Tibial nerve (tissue), 4 donors: ENCODE measurements at regions not wholly inside any gene's neighbourhood (a gene's known extent, or its start where the extent isn't known, plus 50 kb on each side); places are given as distances from the start of the nearest gene placed in this dataset.
"Not testable (repeated sequence)": the region's sequence is repeated elsewhere in the genome, so short reads cannot be mapped to it uniquely, and the experiment has no call there.

ENCODE experiments used
- DNase-seq, 2 donors: peaks; one replicate each; pipeline ENCODE4 v3.0.0-alpha.2; 2019; ENCODE audit warnings: low spot score in 2 of 2
- H3K27ac ChIP-seq, 4 donors: fragments of 200-600 bp; sonication (generic) in 3 of 4; one replicate each; pipeline ENCODE4 v1.5.1; 2017 to 2019; ENCODE audit warnings: mild to moderate bottlenecking in 1 of 4
- H3K27me3 ChIP-seq, 2 donors: fragments of 200-600 bp; sonication (generic) in 1 of 2; one replicate each; pipeline versions ENCODE4 v1.5.1 to v1.6.0; 2017 to 2019
- H3K36me3 ChIP-seq, 3 donors: fragments of 200-600 bp; sonication (generic); one replicate each; pipeline ENCODE4 v1.5.1; 2018 to 2019
- H3K4me1 ChIP-seq, 4 donors: fragments of 200-600 bp; sonication (generic) in 3 of 4; one replicate each; pipeline ENCODE4 v1.5.1; 2017 to 2019
- H3K4me3 ChIP-seq, 4 donors: fragments of 200-600 bp; sonication (generic) in 3 of 4; one replicate each; pipeline ENCODE4 v1.5.1; 2017 to 2019; ENCODE audit warnings: mild to moderate bottlenecking in 1 of 4, moderate library complexity in 1 of 4
- H3K9me3 ChIP-seq, 4 donors: fragments of 200-600 bp; sonication (generic) in 3 of 4; one replicate each; pipeline ENCODE4 v1.5.1; 2017 to 2019
- EP300 ChIP-seq, 2 donors: sonication (generic); formaldehyde crosslinking; IDR thresholded peaks; one replicate each; pipeline ENCODE4 v1.6.1; 2017; ENCODE audit warnings: antibody characterized with exemption in 2 of 2, mild to moderate bottlenecking in 1 of 2
- POLR2A ChIP-seq, 2 donors: fragments of 450-650 bp; IDR thresholded peaks; one replicate each; pipeline ENCODE4 v1.6.1; 2017; ENCODE audit warnings: antibody characterized with exemption in 2 of 2, mild to moderate bottlenecking in 2 of 2, moderate library complexity in 2 of 2
- WGBS, 2 donors: methylation state at CpG; one replicate each; pipeline ENCODE4 v1.1.5; 2018; 5-methylcytosine and 5-hydroxymethylcytosine counted together
- TF ChIP-seq, protein P1 (sequence below), 5 experiments: fragments of 200-600 bp in 3 of 5; fragments of 450-650 bp in 2 of 5; sonication (generic) in 3 of 5; IDR thresholded peaks; one replicate each; pipeline ENCODE4 v1.5.1; 2016 to 2019; ENCODE audit warnings: antibody characterized with exemption in 5 of 5, mild to moderate bottlenecking in 3 of 5, moderate library complexity in 2 of 5

DNA sequence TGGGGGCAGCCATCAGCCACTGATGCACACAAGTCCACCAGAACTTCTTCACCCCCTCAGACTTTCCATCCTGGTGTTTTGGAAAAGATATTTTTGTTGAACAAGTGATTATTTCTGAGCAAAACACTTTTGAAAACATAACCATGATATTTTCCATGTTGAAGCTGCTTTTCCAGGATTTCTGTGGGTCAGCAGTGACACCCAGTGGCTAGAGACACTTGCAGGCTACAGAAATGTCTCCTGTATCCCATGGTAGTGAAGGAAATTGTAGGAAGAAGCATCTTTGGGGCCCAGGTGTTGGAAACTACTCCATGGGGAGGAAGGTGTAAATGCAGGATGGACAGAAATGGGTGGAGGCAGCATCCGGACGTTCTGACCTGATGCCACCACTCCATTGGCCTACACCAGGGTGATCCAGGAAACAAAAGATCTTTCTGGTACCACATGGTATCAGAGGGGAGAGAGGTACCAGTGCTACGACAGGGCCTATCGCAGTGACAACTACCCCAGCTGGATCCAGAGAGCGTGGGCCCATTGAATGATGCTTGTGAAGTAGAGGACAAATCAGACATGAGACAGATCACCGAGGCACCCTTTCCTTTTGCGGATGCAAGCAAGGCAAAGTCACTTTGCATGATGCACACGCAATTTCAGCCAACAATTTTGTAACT, 111.7 kb upstream of the COBL start:
- no peak overlapping the region for H3K27ac ChIP-seq
- no peaks in the 10 kb centered on the region for H3K9me3 ChIP-seq
- H3K4me1 ChIP-seq: peaks cover 0 to 5% (median 0%) of the 10 kb centered on the region in 4 donors
- no peak overlapping the region for H3K4me3 ChIP-seq
- TF ChIP-seq, protein P1, sequence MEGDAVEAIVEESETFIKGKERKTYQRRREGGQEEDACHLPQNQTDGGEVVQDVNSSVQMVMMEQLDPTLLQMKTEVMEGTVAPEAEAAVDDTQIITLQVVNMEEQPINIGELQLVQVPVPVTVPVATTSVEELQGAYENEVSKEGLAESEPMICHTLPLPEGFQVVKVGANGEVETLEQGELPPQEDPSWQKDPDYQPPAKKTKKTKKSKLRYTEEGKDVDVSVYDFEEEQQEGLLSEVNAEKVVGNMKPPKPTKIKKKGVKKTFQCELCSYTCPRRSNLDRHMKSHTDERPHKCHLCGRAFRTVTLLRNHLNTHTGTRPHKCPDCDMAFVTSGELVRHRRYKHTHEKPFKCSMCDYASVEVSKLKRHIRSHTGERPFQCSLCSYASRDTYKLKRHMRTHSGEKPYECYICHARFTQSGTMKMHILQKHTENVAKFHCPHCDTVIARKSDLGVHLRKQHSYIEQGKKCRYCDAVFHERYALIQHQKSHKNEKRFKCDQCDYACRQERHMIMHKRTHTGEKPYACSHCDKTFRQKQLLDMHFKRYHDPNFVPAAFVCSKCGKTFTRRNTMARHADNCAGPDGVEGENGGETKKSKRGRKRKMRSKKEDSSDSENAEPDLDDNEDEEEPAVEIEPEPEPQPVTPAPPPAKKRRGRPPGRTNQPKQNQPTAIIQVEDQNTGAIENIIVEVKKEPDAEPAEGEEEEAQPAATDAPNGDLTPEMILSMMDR (IDR thresholded peaks at IDR 0.05): no peak
- TF ChIP-seq EP300 (IDR thresholded peaks at IDR 0.05): no peak
- no peak for TF ChIP-seq POLR2A (IDR thresholded peaks at IDR 0.05)
- no peaks in the 10 kb centered on the region for H3K36me3 ChIP-seq
- 77 to 81% methylated on average over 8 of the region's 8 CpGs for WGBS, 2 donors
- no peak for DNase-seq
- no peaks in the 10 kb centered on the region for H3K27me3 ChIP-seq

DNA sequence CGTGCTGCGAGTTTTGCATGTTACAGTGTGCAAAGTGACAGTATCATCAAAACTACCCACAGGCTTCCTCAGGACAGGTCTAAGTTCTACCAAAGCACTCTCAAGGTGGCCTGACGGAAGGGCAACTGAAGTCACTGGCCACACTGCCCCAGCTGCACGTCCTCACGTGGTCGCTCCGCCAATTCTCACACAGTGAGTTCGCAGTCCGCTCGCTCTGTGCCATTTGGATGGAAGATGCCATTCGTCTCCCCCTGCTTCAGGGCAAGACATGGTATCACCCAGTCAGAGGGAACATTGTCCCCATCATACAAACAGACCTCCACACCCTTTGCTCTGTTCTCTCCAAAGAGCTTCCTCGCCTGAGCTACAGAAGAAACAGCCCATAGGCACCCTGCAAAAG, 109.6 kb upstream of the COBL start:
- H3K27ac ChIP-seq: no peak overlapping the region
- H3K36me3 ChIP-seq: no peaks in the 10 kb centered on the region
- no peak for DNase-seq

DNA sequence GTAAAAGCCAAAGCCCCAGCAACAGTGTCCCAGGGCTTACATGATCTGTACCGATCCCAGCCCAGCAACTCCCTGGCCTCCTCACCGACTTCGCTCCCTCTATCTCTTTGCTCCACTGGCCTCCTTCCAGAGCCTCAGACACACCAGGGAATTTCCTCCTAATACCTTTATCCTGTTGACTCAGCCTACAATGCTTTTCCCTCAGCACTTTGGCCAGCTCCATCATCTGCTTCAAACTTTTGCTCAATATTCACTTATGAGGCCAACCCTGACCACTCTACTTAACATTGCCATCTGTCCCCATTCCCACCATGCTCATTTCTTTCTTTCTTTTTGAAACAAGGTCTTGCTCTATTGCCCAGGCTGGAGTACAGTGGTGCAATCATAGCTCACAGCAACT, 93.3 kb upstream of the COBL start:
- not testable (repeated sequence) for H3K27me3 ChIP-seq

More for the DNA sequence above, 109.6 kb upstream of the COBL start:
- peaks cover 0 to 5% (median 0%) of the 10 kb centered on the region in 4 donors for H3K4me1 ChIP-seq
- H3K4me3 ChIP-seq: no peak overlapping the region
- H3K9me3 ChIP-seq: no peaks in the 10 kb centered on the region
- WGBS, 2 donors: 85 to 87% methylated on average over 12 of the region's 12 CpGs
- TF ChIP-seq, protein P1 (IDR thresholded peaks at IDR 0.05): no peak
- TF ChIP-seq POLR2A (IDR thresholded peaks at IDR 0.05) (no peak), EP300 (IDR thresholded peaks at IDR 0.05) (no peak)
- H3K27me3 ChIP-seq: no peaks in the 10 kb centered on the region

DNA sequence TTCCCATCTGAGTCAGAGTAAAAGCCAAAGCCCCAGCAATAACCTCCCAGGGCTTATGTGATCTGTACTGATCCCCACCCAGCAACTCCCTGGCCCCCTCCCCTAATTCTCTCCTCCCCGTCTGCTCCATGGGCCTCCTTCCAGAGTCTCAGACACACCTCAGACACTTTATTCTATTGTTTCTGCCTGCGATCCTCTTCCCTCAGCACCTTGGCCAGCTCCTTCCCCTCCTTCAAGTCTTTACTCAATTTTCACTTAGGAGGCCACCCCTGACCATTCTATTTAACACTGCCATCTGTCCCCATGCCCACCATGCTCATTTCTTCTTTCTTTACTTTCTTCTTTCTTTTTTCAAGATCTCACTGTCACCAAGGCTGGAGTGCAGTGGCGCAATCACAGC, 81.0 kb upstream of the COBL start:
- not testable (repeated sequence) for H3K4me3 ChIP-seq, H3K27ac ChIP-seq, DNase-seq, H3K4me1 ChIP-seq, H3K9me3 ChIP-seq, H3K36me3 ChIP-seq, H3K27me3 ChIP-seq
- 33 to 44% methylated on average over 3 of the region's 3 CpGs for WGBS, 2 donors

More for the DNA sequence above, 93.3 kb upstream of the COBL start:
- no CpG with 5 or more reads among the region's 3 CpGs for WGBS, 2 donors
- H3K9me3 ChIP-seq, DNase-seq, H3K36me3 ChIP-seq, H3K4me3 ChIP-seq, H3K27ac ChIP-seq, H3K4me1 ChIP-seq: not testable (repeated sequence)

DNA sequence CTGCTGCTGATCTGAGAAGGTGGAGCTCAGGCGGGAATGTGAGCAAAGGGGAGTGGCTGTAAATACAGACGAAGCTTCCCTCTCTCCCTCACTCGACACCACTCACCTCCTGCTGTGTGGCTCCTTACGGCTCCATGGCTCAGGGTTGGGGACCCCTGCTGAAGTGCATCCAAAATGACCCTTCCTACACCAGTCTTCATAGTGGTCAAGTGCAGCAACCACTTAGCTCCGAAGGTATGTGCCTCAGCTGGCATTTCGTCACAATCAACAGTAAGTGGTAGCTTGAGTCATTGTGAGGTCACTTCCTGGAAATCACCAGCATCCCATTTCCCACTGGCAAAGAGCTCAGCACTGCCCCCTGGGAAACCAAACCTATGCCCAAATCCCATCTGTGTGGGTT, 76.4 kb upstream of the COBL start:
- not testable (repeated sequence) for DNase-seq, H3K4me3 ChIP-seq, H3K27me3 ChIP-seq, H3K9me3 ChIP-seq, H3K27ac ChIP-seq, H3K4me1 ChIP-seq, H3K36me3 ChIP-seq
- WGBS, 2 donors: 52 to 75% methylated on average over 5 to 6 of the region's 6 CpGs

DNA sequence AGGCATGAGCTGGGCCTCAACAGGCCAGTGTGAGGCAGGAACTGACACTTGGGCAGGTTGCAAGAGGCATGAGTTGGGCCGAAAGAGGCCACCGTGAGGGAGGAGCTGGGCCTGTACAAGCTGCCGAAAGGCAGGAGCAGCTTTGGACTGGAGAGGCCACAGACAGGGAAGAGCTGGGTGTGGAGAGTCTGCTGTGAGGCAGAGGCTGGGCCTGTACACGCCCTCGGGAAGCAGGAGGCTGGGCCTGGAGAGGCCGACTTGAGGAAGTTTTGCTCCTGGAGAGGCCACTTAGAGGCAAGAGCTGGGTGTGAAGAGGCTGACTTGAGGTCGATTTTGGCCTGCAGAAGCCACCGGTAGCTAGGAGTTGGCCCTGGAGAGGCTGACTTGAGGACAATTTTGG, 73.3 kb upstream of the COBL start:
- whole genome bisulfite sequencing, 2 donors: 80 to 94% methylated on average over 6 to 7 of the region's 8 CpGs
- DNase-seq, H3K36me3 ChIP-seq, H3K27me3 ChIP-seq, H3K4me3 ChIP-seq, H3K9me3 ChIP-seq, H3K27ac ChIP-seq, H3K4me1 ChIP-seq: not testable (repeated sequence)

DNA sequence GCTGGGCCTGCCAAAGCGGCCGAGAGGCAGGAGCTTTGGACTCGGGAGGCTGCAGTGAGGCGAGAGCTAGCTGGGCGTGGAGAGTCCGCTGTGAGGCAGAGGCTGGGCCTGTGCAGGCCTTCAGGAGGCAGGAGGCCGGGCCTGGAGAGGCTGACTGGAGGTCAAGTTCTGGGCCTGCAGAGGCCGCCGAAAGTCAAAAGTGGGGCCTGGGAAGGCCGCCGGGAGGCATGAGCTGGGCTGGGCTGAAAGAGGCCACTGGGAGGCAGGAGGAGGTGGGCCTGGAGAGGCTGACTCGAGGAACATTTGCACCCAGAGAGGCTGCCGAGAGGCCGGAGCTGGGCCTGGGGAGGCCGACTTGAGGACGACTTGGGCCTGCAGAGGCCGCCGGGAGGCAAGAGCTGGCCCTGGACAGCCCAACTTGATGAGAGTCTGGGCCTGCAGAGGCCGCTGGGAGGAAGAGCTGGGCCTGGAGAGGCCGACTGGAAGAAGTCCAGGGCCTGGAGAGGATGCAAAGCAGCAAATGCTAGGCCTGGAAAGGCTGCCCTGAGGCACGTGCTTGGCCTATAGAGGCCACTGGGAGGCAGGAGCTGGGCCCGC, 72.7 kb upstream of the COBL start:
- DNase-seq, H3K4me1 ChIP-seq, H3K9me3 ChIP-seq, H3K27ac ChIP-seq, H3K36me3 ChIP-seq, H3K4me3 ChIP-seq, H3K27me3 ChIP-seq: not testable (repeated sequence)
- WGBS, 2 donors: 92 to 94% methylated on average over 22 of the region's 22 CpGs

DNA sequence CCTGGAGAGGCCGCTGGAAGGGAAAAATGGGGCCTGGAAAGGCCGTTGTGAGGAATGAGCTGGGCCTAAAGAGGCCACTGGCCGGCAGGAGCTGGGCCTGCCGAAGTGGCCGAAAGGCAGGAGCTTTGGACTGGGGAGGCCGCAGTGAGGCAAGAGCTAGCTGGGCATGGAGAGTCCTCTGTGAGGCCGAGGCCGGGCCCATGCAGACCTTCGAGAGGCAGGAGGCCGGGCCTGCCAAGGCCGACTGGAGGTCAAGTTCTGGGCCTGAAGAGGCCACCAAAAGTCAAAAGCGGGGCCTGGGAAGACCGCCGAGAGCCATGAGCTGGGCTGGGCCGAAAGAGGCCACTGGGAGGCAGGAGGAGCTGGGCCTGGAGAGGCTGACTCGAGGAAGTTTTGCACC, 71.6 kb upstream of the COBL start:
- not testable (repeated sequence) for H3K9me3 ChIP-seq, H3K4me3 ChIP-seq, H3K27me3 ChIP-seq, H3K36me3 ChIP-seq, H3K4me1 ChIP-seq, H3K27ac ChIP-seq, DNase-seq
- 80 to 94% methylated on average over 6 to 12 of the region's 16 CpGs for WGBS, 2 donors

DNA sequence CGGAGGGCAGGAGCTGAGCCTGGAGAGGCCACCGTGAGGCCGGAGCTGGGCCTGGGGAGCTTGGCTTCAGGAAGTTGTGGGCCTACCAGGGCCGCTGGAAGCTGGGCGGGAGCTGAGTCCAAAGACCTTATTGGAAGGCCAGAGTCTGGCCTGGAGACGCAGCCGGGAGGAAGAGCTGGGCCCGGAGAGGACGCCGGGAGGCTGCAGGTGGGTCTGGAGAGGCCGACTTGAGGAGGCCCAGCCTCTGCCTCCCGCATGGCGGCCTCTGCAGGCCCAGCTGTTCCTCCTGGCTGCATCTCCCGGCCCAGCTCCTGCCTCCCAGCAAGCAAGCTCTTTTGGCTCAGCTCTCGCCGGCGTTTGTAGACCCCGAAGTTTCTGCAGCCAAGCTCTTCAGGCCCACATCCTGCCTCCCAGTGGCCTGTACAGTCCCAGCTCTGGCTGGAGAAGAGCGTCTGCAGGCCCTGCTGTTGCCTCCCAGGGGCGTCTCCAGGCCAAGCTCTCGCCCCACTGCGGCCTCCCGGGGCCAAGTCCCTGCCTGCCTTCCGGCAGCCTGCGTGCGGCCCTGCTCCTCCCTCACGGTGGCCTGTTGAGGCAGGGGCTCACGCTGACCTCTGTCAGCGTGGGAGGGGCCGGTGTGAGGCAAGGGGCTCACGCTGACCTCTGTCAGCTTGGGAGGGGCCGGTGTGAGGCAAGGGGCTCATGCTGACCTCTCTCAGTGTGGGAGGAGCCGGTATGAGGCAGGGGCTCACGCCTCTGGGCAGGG, 70.4 kb upstream of the COBL start:
- not testable (repeated sequence) for H3K27me3 ChIP-seq, H3K4me3 ChIP-seq, DNase-seq, H3K27ac ChIP-seq, H3K36me3 ChIP-seq, H3K4me1 ChIP-seq, H3K9me3 ChIP-seq
- WGBS, 2 donors: 88 to 97% methylated on average over 6 to 13 of the region's 34 CpGs

DNA sequence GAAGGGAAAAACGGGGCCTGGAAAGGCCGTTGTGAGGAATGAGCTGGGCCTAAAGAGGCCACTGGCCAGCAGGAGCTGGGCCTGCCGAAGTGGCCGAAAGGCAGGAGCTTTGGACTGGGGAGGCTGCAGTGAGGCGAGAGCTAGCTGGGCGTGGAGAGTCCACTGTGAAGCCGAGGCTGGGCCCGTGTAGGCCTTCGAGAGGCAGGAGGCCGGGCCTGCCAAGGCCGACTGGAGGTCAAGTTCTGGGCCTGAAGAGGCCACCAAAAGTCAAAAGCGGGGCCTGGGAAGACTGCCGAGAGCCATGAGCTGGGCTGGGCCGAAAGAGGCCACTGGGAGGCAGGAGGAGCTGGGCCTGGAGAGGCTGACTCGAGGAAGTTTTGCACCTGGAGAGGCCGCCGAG, 69.6 kb upstream of the COBL start:
- not testable (repeated sequence) for H3K4me1 ChIP-seq, H3K27me3 ChIP-seq, H3K27ac ChIP-seq, H3K4me3 ChIP-seq, H3K9me3 ChIP-seq, H3K36me3 ChIP-seq, DNase-seq
- WGBS, 2 donors: 84 to 90% methylated on average over 11 to 14 of the region's 17 CpGs

DNA sequence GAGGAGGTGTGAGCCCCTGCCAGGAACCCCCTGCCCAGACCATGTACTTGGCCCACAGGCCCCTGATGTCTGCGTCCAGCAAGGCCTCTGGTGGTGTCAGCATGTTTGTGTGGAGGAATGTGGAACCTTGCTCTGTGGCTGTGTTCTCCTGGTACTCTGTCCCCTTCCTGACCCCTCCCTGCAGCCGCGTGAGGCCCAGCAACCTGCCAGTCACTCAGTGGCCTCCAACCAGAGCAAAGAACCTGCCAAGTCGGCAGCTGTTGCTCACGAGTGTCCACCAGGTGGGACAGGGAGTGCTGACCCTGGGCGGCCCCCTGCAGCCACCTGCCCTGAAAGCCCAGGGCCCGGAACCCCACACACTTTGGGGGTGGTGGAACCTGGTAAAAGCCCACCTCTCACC, 65.6 kb upstream of the COBL start:
- DNase-seq, H3K4me1 ChIP-seq, H3K27me3 ChIP-seq, H3K27ac ChIP-seq, H3K9me3 ChIP-seq, H3K4me3 ChIP-seq, H3K36me3 ChIP-seq: not testable (repeated sequence)
- 75 to 76% methylated on average over 1 to 5 of the region's 7 CpGs for WGBS, 2 donors
